Activated T-helper 9 cell treated with anti-CD3 and anti-CD28 coated beads, Interleukin-2, amount 50 U/mL, for 16 hours (primary cell): ENCODE measurements at regions not wholly inside any gene's neighbourhood (a gene's known extent, or its start where the extent isn't known, plus 50 kb on each side); places are given as distances from the start of the nearest gene placed in this dataset.
"Not testable (repeated sequence)": the region's sequence is repeated elsewhere in the genome, so short reads cannot be mapped to it uniquely, and the experiment has no call there.

Experiments used
- DNase-seq: peaks from one replicate; pipeline ENCODE4 v3.0.0-alpha.2; 2020; ENCODE audit warnings: low read depth

GRCh38 chr12:91667694-91668093 lies 478.0 kb downstream of the BTG1 start:
- no peak for DNase-seq

GRCh38 chr12:91663744-91664143 lies 481.1 kb upstream of the DCN start:
- DNase-seq, result no peak

- DNase-seq, result no peak
Observed at GRCh38 chr12:91663310-91663709, 480.7 kb upstream of the DCN start.

- no peak for DNase-seq
Observed at GRCh38 chr12:91662021-91662420, 479.4 kb upstream of the DCN start.

- no peak for DNase-seq
Observed at GRCh38 chr12:91657032-91657431, 474.4 kb upstream of the DCN start.

- DNase-seq, result no peak
Observed at GRCh38 chr12:91655966-91656365, 473.3 kb upstream of the DCN start.

- DNase-seq, result no peak
Observed at GRCh38 chr12:91654087-91654486, 471.5 kb upstream of the DCN start.

GRCh38 chr12:91651728-91652127 lies 469.1 kb upstream of the DCN start:
- DNase-seq, result no peak

GRCh38 chr12:91643763-91644162 lies 461.1 kb upstream of the DCN start:
- DNase-seq, result no peak

GRCh38 chr12:91640021-91640420 lies 457.4 kb upstream of the DCN start:
- no peak for DNase-seq

GRCh38 chr12:91639327-91639726 lies 456.7 kb upstream of the DCN start:
- no peak for DNase-seq

GRCh38 chr12:91637789-91638624 lies 455.4 kb upstream of the DCN start:
- DNase-seq, result no peak

GRCh38 chr12:91636721-91637120 lies 454.1 kb upstream of the DCN start:
- no peak for DNase-seq

- DNase-seq, result not testable (repeated sequence)
Observed at GRCh38 chr12:91634386-91634713, 451.7 kb upstream of the DCN start.

- peak; percentile 19 for DNase-seq
Observed at GRCh38 chr12:91633734-91634357, 451.2 kb upstream of the DCN start.

GRCh38 chr12:91633206-91633605 lies 450.6 kb upstream of the DCN start:
- DNase-seq, result no peak

- DNase-seq, result no peak
Observed at GRCh38 chr12:91632042-91632786, 449.6 kb upstream of the DCN start.

GRCh38 chr12:91630596-91631293 lies 448.1 kb upstream of the DCN start:
- DNase-seq, result no peak

- DNase-seq, result no peak
Observed at GRCh38 chr12:91630083-91630482, 447.5 kb upstream of the DCN start.

- no peak for DNase-seq
Observed at GRCh38 chr12:91629440-91629839, 446.8 kb upstream of the DCN start.

- no peak for DNase-seq
Observed at GRCh38 chr12:91628656-91629055, 446.0 kb upstream of the DCN start.

GRCh38 chr12:91627225-91627624 lies 444.6 kb upstream of the DCN start:
- no peak for DNase-seq

GRCh38 chr12:91622981-91623380 lies 440.4 kb upstream of the DCN start:
- no peak for DNase-seq
